Small intestine (tissue), 7 donors: ENCODE measurements at regions not wholly inside any gene's neighbourhood (a gene's known extent, or its start where the extent isn't known, plus 50 kb on each side); places are given as distances from the start of the nearest gene placed in this dataset.

Source experiments
- DNase-seq, 2 donors: peaks; one replicate each; pipeline versions ENCODE4 v3.0.0 to v3.0.0-alpha.2; 2013
- FAIRE-seq: peaks from 2 replicates; lab custom pipeline; 2012; peaks lifted over from hg19 to GRCh38; lab: Jason Lieb, UNC
- H3K27ac ChIP-seq, 3 donors: one replicate each; pipeline ENCODE4 v1.5.1; 2013; ENCODE audit warnings: low read length in 2 of 3, mild to moderate bottlenecking in 2 of 3, control low read depth in 1 of 3, inconsistent platforms in 1 of 3, low read depth in 1 of 3, moderate library complexity in 1 of 3
- H3K27me3 ChIP-seq, 3 donors: one replicate each; pipeline ENCODE4 v1.6.1; 2013; ENCODE audit warnings: low read length in 3 of 3, inconsistent platforms in 1 of 3; ENCODE audit not compliant: control insufficient read depth in 3 of 3, insufficient read depth in 3 of 3
- H3K36me3 ChIP-seq, 3 donors: one replicate each; pipeline ENCODE4 v1.6.1; 2013; ENCODE audit warnings: low read length in 3 of 3, inconsistent platforms in 1 of 3, low read depth in 1 of 3, mild to moderate bottlenecking in 1 of 3, moderate library complexity in 1 of 3; ENCODE audit not compliant: control insufficient read depth in 3 of 3, insufficient read depth in 2 of 3
- H3K4me1 ChIP-seq, 3 donors: one replicate each; pipeline ENCODE4 v1.6.1; 2013; ENCODE audit warnings: low read length in 2 of 3, inconsistent platforms in 1 of 3, low read depth in 1 of 3, mild to moderate bottlenecking in 1 of 3, moderate library complexity in 1 of 3; ENCODE audit not compliant: control insufficient read depth in 3 of 3, insufficient read depth in 2 of 3
- H3K4me3 ChIP-seq, 3 donors: one replicate each; pipeline ENCODE4 v1.5.1; 2013; ENCODE audit warnings: low read length in 3 of 3, control low read depth in 1 of 3, inconsistent platforms in 1 of 3, low read depth in 1 of 3, mild to moderate bottlenecking in 1 of 3, moderate library complexity in 1 of 3
- H3K9me3 ChIP-seq, 2 donors: one replicate each; pipeline ENCODE4 v1.6.1; 2013; ENCODE audit warnings: low read depth in 1 of 2, low read length in 1 of 2; ENCODE audit not compliant: control insufficient read depth in 2 of 2, insufficient read depth in 1 of 2
- WGBS, 3 donors: extraction: QIAGEN DNeasy Blood & Tissue Kit; methylation state at CpG; one replicate each; pipeline ENCODE4 v1.1.7; 2013; 5-methylcytosine and 5-hydroxymethylcytosine counted together
- donor health status: healthy with polysubstance abuse.
- donor health status: control.
- donor health status: control.
- donor health status: Bipolar disorder and iron deficiency.
- donor health status: healthy.

- no peaks in the 10 kb centered on the region for H3K36me3 ChIP-seq
- no peaks in the 10 kb centered on the region for H3K4me1 ChIP-seq
- peaks cover 10 to 64% (median 34%) of the 10 kb centered on the region in 3 donors for H3K27me3 ChIP-seq
- DNase-seq (peak in 1 of 2 donors; percentile 27), FAIRE-seq (no peak)
- H3K9me3 ChIP-seq: no peaks in the 10 kb centered on the region
- 1 to 2% (median 2%) methylated on average over 63 to 70 of the region's 70 CpGs for WGBS, 3 donors
- peak overlapping the region in 1 of 3 donors; percentile 41 for H3K4me3 ChIP-seq
- H3K27ac ChIP-seq: no peak overlapping the region
Observed at GRCh38 chr2:45168711-45169338, 159.6 kb upstream of the SIX2 start.

- no peak overlapping the region for H3K4me3 ChIP-seq
- WGBS, 3 donors: 30 to 34% (median 30%) methylated on average over 10 of the region's 10 CpGs
- H3K27me3 ChIP-seq: peaks cover 10 to 61% (median 36%) of the 10 kb centered on the region in 3 donors
- H3K36me3 ChIP-seq: no peaks in the 10 kb centered on the region
- DNase-seq: peak in 1 of 2 donors; percentile 5
- no peaks in the 10 kb centered on the region for H3K9me3 ChIP-seq
- no peaks in the 10 kb centered on the region for H3K4me1 ChIP-seq
- H3K27ac ChIP-seq: no peak overlapping the region
- no peak for FAIRE-seq
Observed at GRCh38 chr2:45167920-45168629, 158.8 kb upstream of the SIX2 start.

- no peaks in the 10 kb centered on the region for H3K36me3 ChIP-seq
- H3K4me1 ChIP-seq: no peaks in the 10 kb centered on the region
- no peaks in the 10 kb centered on the region for H3K9me3 ChIP-seq
- no peak for DNase-seq
- H3K27ac ChIP-seq: no peak overlapping the region
- 83 to 87% (median 86%) methylated on average over 4 of the region's 4 CpGs for WGBS, 3 donors
- H3K4me3 ChIP-seq: no peak overlapping the region
- FAIRE-seq: no peak
- peaks cover 10 to 64% (median 40%) of the 10 kb centered on the region in 3 donors for H3K27me3 ChIP-seq
Observed at GRCh38 chr2:45166229-45166890, 157.1 kb upstream of the SIX2 start.

GRCh38 chr2:45162711-45163110 is 153.5 kb upstream of the SIX2 start:
- Histone ChIP-seq H3K27me3 (peaks cover 0 to 31% (median 18%) of the 10 kb centered on the region in 3 donors), H3K36me3 (no peaks in the 10 kb centered on the region), H3K4me1 (no peaks in the 10 kb centered on the region), H3K27ac (no peak overlapping the region), H3K4me3 (no peak overlapping the region), H3K9me3 (no peaks in the 10 kb centered on the region)
- DNase-seq (no peak), FAIRE-seq (no peak)
- 67 to 76% (median 71%) methylated on average over 1 of the region's 1 CpG for WGBS, 3 donors

GRCh38 chr2:45156605-45157004 is 147.4 kb upstream of the SIX2 start:
- 66 to 91% (median 84%) methylated on average over 4 of the region's 4 CpGs for WGBS, 3 donors
- FAIRE-seq (no peak), DNase-seq (no peak)
- H3K9me3 ChIP-seq: no peaks in the 10 kb centered on the region
- no peak overlapping the region for H3K27ac ChIP-seq
- H3K4me3 ChIP-seq: no peak overlapping the region
- peaks cover 0 to 18% (median 3%) of the 10 kb centered on the region in 3 donors for H3K27me3 ChIP-seq
- no peaks in the 10 kb centered on the region for H3K4me1 ChIP-seq
- no peaks in the 10 kb centered on the region for H3K36me3 ChIP-seq

- 76 to 79% (median 77%) methylated on average over 4 of the region's 4 CpGs for WGBS, 3 donors
- FAIRE-seq: no peak
- DNase-seq: no peak
- H3K4me1 ChIP-seq: no peaks in the 10 kb centered on the region
- H3K27me3 ChIP-seq: peaks cover 0 to 16% (median 3%) of the 10 kb centered on the region in 3 donors
- no peak overlapping the region for H3K4me3 ChIP-seq
- H3K36me3 ChIP-seq: no peaks in the 10 kb centered on the region
- H3K9me3 ChIP-seq: peaks cover 0 to 12% of the 10 kb centered on the region in 2 donors
- H3K27ac ChIP-seq: no peak overlapping the region
Observed at GRCh38 chr2:45154606-45155155, 145.4 kb upstream of the SIX2 start.

- no peak for FAIRE-seq
- peaks cover 0 to 12% of the 10 kb centered on the region in 2 donors for H3K9me3 ChIP-seq
- WGBS, 3 donors: 8 to 38% (median 16%) methylated on average over 1 of the region's 1 CpG
Observed at GRCh38 chr2:45154144-45154543, 144.9 kb upstream of the SIX2 start.

GRCh38 chr2:45153121-45153520 is 143.9 kb upstream of the SIX2 start:
- no peak overlapping the region for H3K27ac ChIP-seq
- FAIRE-seq (no peak), DNase-seq (no peak)
- H3K27me3 ChIP-seq: peaks cover 0 to 16% (median 3%) of the 10 kb centered on the region in 3 donors
- no peaks in the 10 kb centered on the region for H3K36me3 ChIP-seq
- no peak overlapping the region for H3K4me3 ChIP-seq
- WGBS, 3 donors: 91 to 92% (median 91%) methylated on average over 10 of the region's 10 CpGs
- no peaks in the 10 kb centered on the region for H3K4me1 ChIP-seq
- peaks cover 0 to 12% of the 10 kb centered on the region in 2 donors for H3K9me3 ChIP-seq

More at GRCh38 chr2:45154144-45154543, 144.9 kb upstream of the SIX2 start:
- no peaks in the 10 kb centered on the region for H3K36me3 ChIP-seq
- no peak overlapping the region for H3K4me3 ChIP-seq
- H3K27me3 ChIP-seq: peaks cover 0 to 16% (median 3%) of the 10 kb centered on the region in 3 donors
- H3K27ac ChIP-seq: no peak overlapping the region
- DNase-seq: no peak
- H3K4me1 ChIP-seq: no peaks in the 10 kb centered on the region
